GM21529 (cell line): ENCODE measurements at regions not wholly inside any gene's neighbourhood (a gene's known extent, or its start where the extent isn't known, plus 50 kb on each side); places are given as distances from the start of the nearest gene placed in this dataset.
A peak's percentile ranks its signal among the peaks of the same experiment; 100 is the strongest.

Experiments
- ATAC-seq: cut with Tn5 transposase; IDR thresholded peaks from one replicate; pipeline ENCODE4 v1.9.1; 2021; ENCODE audit not compliant: unreplicated experiment

- peak; percentile 52 for ATAC-seq
These were observed 364.3 kb downstream of the RNF144A start for GRCh38 chr2:7281231-7282201.

- no peak for ATAC-seq
These were observed 368.9 kb downstream of the RNF144A start for GRCh38 chr2:7286120-7286519.

GRCh38 chr2:7288484-7288883, 371.3 kb downstream of the RNF144A start:
- no peak for ATAC-seq

GRCh38 chr2:7289697-7290096, 372.5 kb downstream of the RNF144A start:
- ATAC-seq: no peak

- no peak for ATAC-seq
These were observed 375.0 kb downstream of the RNF144A start for GRCh38 chr2:7292154-7292691.

- no peak for ATAC-seq
These were observed 392.4 kb downstream of the RNF144A start for GRCh38 chr2:7309582-7309981.

- ATAC-seq: no peak
These were observed 407.5 kb downstream of the RNF144A start for GRCh38 chr2:7324706-7325105.

GRCh38 chr2:7325186-7325585, 408.0 kb downstream of the RNF144A start:
- no peak for ATAC-seq

GRCh38 chr2:7329465-7329864, 412.3 kb downstream of the RNF144A start:
- ATAC-seq: no peak

GRCh38 chr2:7333189-7333765, 416.1 kb downstream of the RNF144A start:
- ATAC-seq: no peak

GRCh38 chr2:7333960-7334493, 416.8 kb downstream of the RNF144A start:
- ATAC-seq: no peak

- no peak for ATAC-seq
These were observed 421.7 kb downstream of the RNF144A start for GRCh38 chr2:7338961-7339360.

GRCh38 chr2:7346336-7346735, 429.1 kb downstream of the RNF144A start:
- ATAC-seq: no peak

- ATAC-seq: peak; percentile 73
These were observed 431.5 kb downstream of the RNF144A start for GRCh38 chr2:7348761-7349160.

- no peak for ATAC-seq
These were observed 435.0 kb downstream of the RNF144A start for GRCh38 chr2:7352191-7352590.

- ATAC-seq: no peak
These were observed 436.4 kb downstream of the RNF144A start for GRCh38 chr2:7353571-7353970.

- no peak for ATAC-seq
These were observed 438.6 kb downstream of the RNF144A start for GRCh38 chr2:7355781-7356180.

GRCh38 chr2:7356909-7357584, 439.8 kb downstream of the RNF144A start:
- ATAC-seq: no peak

GRCh38 chr2:7357993-7358392, 440.8 kb downstream of the RNF144A start:
- no peak for ATAC-seq

- ATAC-seq: no peak
These were observed 441.7 kb downstream of the RNF144A start for GRCh38 chr2:7358865-7359447.

GRCh38 chr2:7363906-7364305, 446.7 kb downstream of the RNF144A start:
- no peak for ATAC-seq
